Activated CD8-positive, alpha-beta memory T cell treated with anti-CD3 and anti-CD28 coated beads for 24 hours (primary cell): ENCODE measurements at regions not wholly inside any gene's neighbourhood (a gene's known extent, or its start where the extent isn't known, plus 50 kb on each side); places are given as distances from the start of the nearest gene placed in this dataset.

Source experiments
- DNase-seq: peaks from one replicate; pipeline ENCODE4 v3.0.0-alpha.2; 2020

GRCh38 chr3:72338082-72338941 lies 509.9 kb downstream of the SHQ1 start:
- DNase-seq, result peak; percentile 81

- DNase-seq, result no peak
These were observed 510.8 kb downstream of the SHQ1 start for GRCh38 chr3:72337480-72337855.

DNA sequence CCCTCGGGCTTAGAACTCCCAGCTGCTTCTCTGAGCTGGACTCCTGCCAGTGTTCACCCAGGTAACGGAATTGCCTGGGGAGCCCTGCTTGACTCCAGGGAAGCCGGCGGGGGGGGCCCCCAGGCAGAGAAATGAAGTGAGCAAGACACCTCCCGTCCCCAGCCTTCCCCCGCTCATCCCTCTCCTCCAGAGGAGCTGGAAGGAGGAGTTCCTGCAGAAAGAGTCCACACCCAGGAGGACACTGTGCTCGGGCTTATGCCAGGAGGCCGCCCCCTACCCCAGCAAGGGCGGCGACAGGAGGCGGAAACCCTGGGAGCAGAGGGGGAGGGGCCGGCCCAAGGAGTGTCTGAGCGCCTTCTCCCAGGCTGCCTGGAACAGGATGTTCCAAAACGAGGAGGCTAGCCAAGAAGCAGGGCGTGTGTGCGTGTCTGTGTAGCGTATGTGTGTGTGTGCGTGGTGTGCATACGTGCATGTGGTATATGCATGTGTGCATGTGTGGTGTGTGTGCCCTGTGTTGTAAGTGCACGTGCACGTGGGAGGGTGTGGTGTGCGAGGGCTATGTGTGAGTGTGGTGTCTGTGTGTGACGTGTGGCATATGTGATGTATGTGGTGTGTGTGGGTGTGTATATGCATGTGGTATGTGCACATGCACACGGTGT lies 511.3 kb downstream of the SHQ1 start:
- no peak for DNase-seq

DNA sequence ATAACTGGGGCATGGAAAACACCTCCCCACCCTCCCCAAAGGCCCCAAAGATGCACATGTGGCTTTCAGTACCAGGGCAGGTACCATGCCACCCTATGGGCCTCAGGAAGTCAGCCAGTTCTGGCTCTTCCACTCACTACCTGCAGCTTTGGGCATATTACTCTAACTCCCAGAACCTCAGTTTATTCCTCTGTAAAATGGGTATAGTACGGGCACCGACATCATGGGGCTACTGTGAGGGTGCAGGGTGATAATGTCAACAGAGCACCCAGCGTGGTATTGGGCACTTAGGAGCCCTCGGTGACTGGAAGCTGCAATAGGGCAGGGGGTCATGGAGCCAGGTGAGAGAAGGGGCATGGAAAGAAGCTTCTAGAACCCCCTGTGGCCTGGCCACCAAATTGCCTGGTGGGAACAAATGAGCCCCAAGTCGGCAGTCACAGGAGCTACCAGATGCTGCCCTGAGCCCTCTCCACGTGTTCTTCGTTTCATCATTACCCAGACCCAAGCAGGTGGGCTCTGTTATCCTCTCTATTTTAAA lies 512.1 kb downstream of the SHQ1 start:
- DNase-seq, result no peak

GRCh38 chr3:72335458-72336095 lies 512.7 kb downstream of the SHQ1 start:
- DNase-seq, result no peak

GRCh38 chr3:72334681-72335457 lies 513.4 kb downstream of the SHQ1 start:
- no peak for DNase-seq

DNA sequence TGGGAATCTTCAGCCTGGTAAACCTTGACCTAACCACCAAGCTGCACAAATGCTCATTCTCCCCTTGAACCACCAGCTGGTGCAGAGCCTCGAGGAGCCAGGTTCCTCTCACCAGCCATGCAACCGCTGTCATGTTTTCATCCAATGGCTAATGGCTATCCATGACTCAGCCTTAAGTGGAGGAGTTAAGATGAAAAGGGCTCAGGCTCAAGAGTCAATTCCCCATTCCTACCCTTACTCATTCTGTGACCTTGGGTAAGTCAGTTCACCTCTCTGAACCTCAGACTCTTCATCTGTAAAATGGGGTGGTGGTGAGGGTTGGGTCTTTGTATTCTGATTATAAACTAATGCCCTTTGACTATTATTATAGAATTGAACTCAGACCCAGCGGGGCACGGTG lies 515.6 kb downstream of the SHQ1 start:
- DNase-seq, result no peak

- no peak for DNase-seq
These were observed 516.2 kb downstream of the SHQ1 start for GRCh38 chr3:72332036-72332435.

DNA sequence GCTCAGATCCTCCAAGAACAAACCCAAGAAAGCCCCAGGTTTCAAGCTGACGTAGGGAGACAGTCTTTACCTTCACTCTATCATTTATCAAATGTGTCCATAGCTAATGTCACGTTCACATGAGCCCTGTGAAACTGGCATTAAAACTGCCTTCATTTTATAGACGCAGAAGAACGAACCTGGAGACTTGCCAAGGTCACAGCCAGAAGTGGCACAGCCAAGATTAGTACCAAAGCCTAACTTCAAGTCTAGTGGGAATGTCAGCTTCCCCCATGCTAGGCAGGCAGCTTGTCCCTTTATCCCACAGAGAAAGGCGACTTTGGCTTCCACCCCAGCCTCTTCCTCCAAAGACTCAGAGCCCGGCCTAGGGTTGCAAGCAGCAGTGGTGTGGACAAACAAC lies 517.2 kb downstream of the SHQ1 start:
- no peak for DNase-seq

DNA sequence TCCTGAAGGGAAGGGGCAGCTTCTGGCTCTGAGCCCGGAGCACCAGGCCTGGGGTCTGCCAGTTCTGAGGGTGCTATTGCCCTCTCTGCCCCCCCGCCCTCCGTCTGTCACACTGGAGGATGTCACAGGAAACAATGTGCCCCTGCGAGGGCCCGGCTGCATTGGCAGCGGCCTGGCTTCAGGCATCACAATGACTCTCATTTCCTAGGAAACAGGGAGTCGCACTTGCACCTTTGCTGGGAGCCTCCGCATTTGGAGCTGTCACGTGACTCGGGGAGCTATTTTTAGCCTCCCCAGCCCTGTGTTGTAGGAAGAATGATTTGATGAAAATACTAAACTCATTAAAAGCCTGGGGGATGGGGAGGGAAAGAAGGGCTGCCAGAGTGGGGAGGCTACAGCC lies 518.9 kb downstream of the SHQ1 start:
- DNase-seq, result no peak

DNA sequence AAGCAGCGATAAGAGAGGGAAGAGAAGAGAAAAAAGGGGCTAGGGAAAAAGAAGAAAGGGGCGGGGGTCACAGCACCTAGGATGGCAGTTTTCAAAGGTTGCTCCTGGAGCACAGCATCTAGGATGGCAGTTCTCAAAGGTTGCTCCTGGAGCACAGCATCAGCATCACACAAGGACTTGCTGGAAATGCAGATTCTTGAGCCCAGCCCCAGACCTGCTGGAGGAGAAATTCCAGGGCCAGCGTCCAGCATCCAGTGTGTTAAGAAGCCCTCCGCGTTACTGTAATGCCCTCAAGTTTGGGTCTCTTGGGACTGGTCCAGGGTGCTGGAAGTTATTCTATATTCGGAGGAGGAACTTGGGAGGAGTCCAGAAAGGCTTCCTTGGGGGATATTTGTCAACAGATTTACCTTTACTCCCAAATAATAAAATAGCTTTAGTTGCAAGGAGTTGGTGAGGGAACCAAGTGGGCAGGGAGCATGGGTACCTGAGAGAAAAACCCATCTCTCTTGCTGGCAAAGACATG lies 519.4 kb downstream of the SHQ1 start:
- DNase-seq, result no peak

- no peak for DNase-seq
These were observed 521.2 kb downstream of the SHQ1 start for GRCh38 chr3:72327008-72327407.

DNA sequence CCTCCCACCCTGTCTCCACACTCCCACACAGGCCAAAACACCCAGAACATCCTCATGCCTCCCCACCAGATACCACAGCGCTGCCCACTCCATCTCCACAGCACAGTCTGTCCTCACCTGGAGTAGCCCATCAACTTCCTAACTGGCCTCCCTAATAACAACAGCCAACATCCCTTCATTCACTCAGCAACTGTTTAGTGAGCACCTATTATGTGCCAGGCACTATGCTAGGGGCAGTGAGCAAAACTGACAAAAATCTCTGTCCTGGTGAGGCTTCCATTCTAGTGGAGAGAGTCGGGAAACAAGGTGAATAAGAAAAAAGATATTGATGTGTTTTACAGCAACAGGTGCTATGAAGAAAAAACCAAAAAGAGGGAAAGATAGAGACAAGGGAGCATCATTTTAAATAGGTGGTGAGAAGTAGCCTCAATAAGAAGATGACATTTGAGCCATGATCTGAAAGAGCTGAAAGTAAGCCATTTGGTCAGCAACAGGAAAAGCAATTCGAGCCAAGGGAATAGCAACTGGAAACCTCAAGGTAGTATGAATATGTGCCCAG lies 523.9 kb downstream of the SHQ1 start:
- no peak for DNase-seq

DNA sequence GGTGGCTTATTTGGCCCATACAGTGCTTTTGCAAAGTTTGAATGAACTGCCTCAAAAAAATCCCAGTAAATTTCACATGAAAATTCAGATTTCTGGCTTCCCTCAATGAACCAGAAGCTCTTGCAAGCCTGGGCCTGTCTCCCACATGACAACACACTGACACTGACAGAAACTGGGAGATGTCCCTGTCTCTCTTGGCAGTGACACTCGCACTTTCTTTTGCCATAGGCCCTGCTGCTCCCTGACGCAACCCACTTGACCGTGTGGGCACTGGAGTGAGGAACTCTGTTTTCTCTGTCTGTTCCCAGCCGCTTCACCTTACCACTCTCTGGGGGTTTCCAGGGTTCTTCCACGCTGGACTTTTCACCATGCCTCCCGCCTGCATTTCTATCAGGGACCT lies 524.5 kb downstream of the SHQ1 start:
- DNase-seq, result no peak

DNA sequence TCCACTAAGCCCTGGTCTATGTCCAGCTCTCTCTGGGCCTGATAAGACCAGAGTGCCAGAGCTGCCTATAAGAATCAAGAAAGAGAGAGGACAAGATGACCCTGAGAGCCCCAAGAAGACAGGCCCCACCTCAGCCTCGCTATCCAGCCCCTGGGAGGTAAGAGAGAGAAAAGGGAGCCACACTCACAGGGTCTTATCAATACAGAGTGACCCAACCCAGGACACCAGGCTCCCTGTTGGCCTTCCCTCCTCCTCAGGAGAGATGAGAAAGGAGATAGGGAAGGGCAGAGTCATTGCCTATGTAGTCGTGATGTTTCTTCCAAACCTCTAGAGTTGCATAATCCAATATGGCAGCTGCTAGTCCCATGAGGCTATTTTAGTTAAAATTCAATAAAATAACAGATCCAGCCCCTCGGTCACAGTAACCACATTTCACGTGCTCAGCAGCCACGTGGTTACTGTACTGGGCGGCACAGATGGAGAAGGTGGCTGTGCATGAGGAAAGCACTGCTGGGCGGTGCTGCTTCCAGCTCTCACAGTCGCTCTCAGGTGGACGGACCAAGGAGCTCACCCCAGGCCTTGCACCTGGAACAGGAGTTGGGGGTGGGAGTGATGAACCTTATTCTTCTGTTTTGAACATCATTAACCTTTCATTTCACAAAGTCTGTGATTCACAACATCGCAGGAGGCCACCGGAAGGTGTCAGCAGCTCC lies 525.8 kb downstream of the SHQ1 start:
- no peak for DNase-seq

GRCh38 chr3:72320955-72321303 lies 527.3 kb downstream of the SHQ1 start:
- no peak for DNase-seq

- no peak for DNase-seq
These were observed 527.9 kb downstream of the SHQ1 start for GRCh38 chr3:72320095-72320954.

GRCh38 chr3:72319194-72320094 lies 528.8 kb downstream of the SHQ1 start:
- DNase-seq, result no peak

DNA sequence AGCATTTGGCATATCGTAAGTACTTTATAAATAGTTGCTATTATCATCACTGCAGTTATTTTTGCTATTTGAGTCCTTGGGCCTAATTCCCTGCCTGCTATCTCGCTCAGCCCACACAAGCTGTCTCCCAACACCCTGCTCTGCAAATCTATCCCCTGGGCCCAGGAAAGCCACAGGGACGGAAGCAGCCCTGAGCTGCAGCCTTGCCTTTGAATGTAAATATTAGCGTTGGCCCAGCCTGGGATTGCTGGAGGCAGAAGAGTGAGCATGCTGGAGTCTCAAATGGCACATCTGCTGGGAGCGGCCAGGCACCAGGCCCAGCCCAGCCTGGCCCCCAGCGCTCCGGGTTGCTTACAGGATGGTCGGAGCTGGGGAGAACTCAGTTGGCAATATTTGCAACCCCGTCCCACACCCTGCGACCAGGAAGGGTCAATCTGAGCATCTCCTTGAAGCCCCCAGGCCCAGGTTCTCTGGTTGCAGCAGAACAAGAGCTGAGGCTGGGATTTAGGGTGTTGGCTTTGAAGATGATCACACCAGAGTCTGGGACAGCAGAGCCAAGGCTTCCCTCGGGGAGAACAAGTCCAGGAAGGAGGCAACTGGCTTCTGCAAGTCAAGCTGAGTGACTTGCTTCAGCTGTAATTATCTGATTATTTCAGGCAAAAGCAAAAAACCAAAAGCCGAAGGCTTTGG lies 529.6 kb downstream of the SHQ1 start:
- DNase-seq, result no peak
